K562 (cell line): ENCODE measurements at regions not wholly inside any gene's neighbourhood (a gene's known extent, or its start where the extent isn't known, plus 50 kb on each side); places are given as distances from the start of the nearest gene placed in this dataset.

Experiments used
- CBX8 ChIP-seq: fragments of 200-600 bp; sonication (generic); IDR thresholded peaks from 2 replicates; pipeline ENCODE4 v1.6.1; 2012; ENCODE audit warnings: borderline replicate concordance, mixed run types, low read depth, mild to moderate bottlenecking, moderate library complexity, mixed read lengths, low read length, control low read depth, inconsistent platforms; ENCODE audit not compliant: poor library complexity, severe bottlenecking; ENCODE audit errors: extremely low read depth
- CTCF ChIP-seq, 3 experiments: IDR thresholded peaks in 2 of 3; conservative IDR thresholded peaks in 1 of 3; 2 replicates each; pipeline ENCODE4 v1.5.1; 2011 to 2012; ENCODE audit warnings: low read length in 3 of 3, mild to moderate bottlenecking in 3 of 3, control low read depth in 2 of 3, improper control_type of control experiment in 1 of 3, inconsistent platforms in 1 of 3, low read depth in 1 of 3, mixed read lengths in 1 of 3, moderate library complexity in 1 of 3; ENCODE audit not compliant: insufficient read depth in 2 of 3
- DPF2 ChIP-seq: fragments of 450-650 bp; IDR thresholded peaks from 2 replicates; pipeline ENCODE4 v1.6.1; 2016
- HOMEZ ChIP-seq: fragments of 250-450 bp; sonication (Bioruptor Pico); IDR thresholded peaks from 2 replicates; pipeline ENCODE4 v1.4.0; 2020; ENCODE audit warnings: mild to moderate bottlenecking, moderate library complexity
- HSF4 ChIP-seq: fragments of 250-450 bp; sonication (Bioruptor Pico); IDR thresholded peaks from 2 replicates; pipeline ENCODE4 v2.1.2; 2022; ENCODE audit warnings: mild to moderate bottlenecking, moderate library complexity, borderline replicate concordance
- MAX ChIP-seq: sonication (generic); formaldehyde crosslinking; IDR thresholded peaks from 2 replicates; pipeline ENCODE4 v1.9.0; 2022; ENCODE audit warnings: mild to moderate bottlenecking, missing genetic modification reagents
- MEF2A ChIP-seq: IDR thresholded peaks from 2 replicates; pipeline ENCODE4 v1.6.1; 2011; ENCODE audit warnings: low read depth, mild to moderate bottlenecking, low read length, moderate library complexity; ENCODE audit not compliant: control insufficient read depth
- MEF2D ChIP-seq: conservative IDR thresholded peaks from 2 replicates; pipeline ENCODE4 v1.6.1; 2016; ENCODE audit warnings: low read depth, missing genetic modification characterization, missing compliant biosample characterization
- MTF1 ChIP-seq: fragments of 250-450 bp; sonication (Bioruptor Pico); IDR thresholded peaks from 2 replicates; pipeline ENCODE4 v1.9.0; 2021; ENCODE audit warnings: moderate library complexity, mild to moderate bottlenecking, inconsistent platforms, borderline replicate concordance
- NCOR1 ChIP-seq: fragments of 450-650 bp; IDR thresholded peaks from 2 replicates; pipeline ENCODE4 v1.6.1; 2016; ENCODE audit warnings: mild to moderate bottlenecking, moderate library complexity
- POLR2A ChIP-seq: fragments of 450-650 bp; conservative IDR thresholded peaks from 2 replicates; pipeline ENCODE4 v1.6.1; 2016
- TOE1 ChIP-seq, 2 experiments: fragments of 450-650 bp in 1 of 2; sonication (generic) in 1 of 2; formaldehyde crosslinking in 1 of 2; IDR thresholded peaks; 2 replicates each; pipeline versions ENCODE4 v1.7.1 to v1.8.0; 2016 to 2022; ENCODE audit warnings: borderline replicate concordance in 2 of 2, mild to moderate bottlenecking in 2 of 2, antibody characterized with exemption in 1 of 2, inconsistent platforms in 1 of 2, low read depth in 1 of 2, missing genetic modification reagents in 1 of 2, moderate library complexity in 1 of 2
- TSHZ1 ChIP-seq: fragments of 250-450 bp; sonication (Bioruptor Pico); IDR thresholded peaks from 2 replicates; pipeline ENCODE4 v1.4.0; 2020; ENCODE audit warnings: mild to moderate bottlenecking, moderate library complexity
- ZNF232 ChIP-seq: sonication (generic); formaldehyde crosslinking; IDR thresholded peaks from 2 replicates; pipeline ENCODE4 v1.8.0; 2022; ENCODE audit warnings: mild to moderate bottlenecking, missing genetic modification reagents

- no peak for TF ChIP-seq TOE1 (IDR thresholded peaks at IDR 0.05; ENCODE audit: borderline replicate concordance)
- TF ChIP-seq TOE1 (CRISPR knock-in tag; IDR thresholded peaks at IDR 0.05; ENCODE audit: borderline replicate concordance, low read depth): no peak
- TF ChIP-seq HSF4 (CRISPR knock-in tag): no peak
- TF ChIP-seq MAX: no peak
- no peak for TF ChIP-seq POLR2A
- TF ChIP-seq MEF2A: no peak
- TF ChIP-seq DPF2: no peak
- TF ChIP-seq CTCF (IDR thresholded peaks at IDR 0.05 in 2 of 3, conservative IDR thresholded peaks at IDR 0.05 in 1 of 3; ENCODE audit: insufficient read depth in 2 of 3, low read depth in 1 of 3, low read length in 3 of 3): no peak
- no peak for TF ChIP-seq ZNF232 (CRISPR knock-in tag)
- TF ChIP-seq TSHZ1: no peak
- no peak for TF ChIP-seq NCOR1
- TF ChIP-seq CBX8: no peak
- TF ChIP-seq MEF2D (tag): no peak
- no peak for TF ChIP-seq HOMEZ (CRISPR knock-in tag)
- TF ChIP-seq MTF1 (CRISPR knock-in tag): no peak
Measured at GRCh38 chr7:41252551-41252950, 450.3 kb downstream of the INHBA start.
